Coronary artery (tissue), 2 donors: ENCODE measurements at regions not wholly inside any gene's neighbourhood (a gene's known extent, or its start where the extent isn't known, plus 50 kb on each side); places are given as distances from the start of the nearest gene placed in this dataset.
"Not testable (repeated sequence)": the region's sequence is repeated elsewhere in the genome, so short reads cannot be mapped to it uniquely, and the experiment has no call there.

Experiments
- DNase-seq: peaks from one replicate; pipeline ENCODE4 v3.0.0-alpha.2; 2017; ENCODE audit warnings: low spot score
- H3K27ac ChIP-seq, 2 donors: fragments of 200-600 bp; sonication (generic); one replicate each; pipeline ENCODE4 v1.5.1; 2016 to 2019
- H3K4me3 ChIP-seq: fragments of 200-600 bp; sonication (generic); 2 replicates; pipeline ENCODE4 v1.5.1; 2016; ENCODE audit warnings: mild to moderate bottlenecking, moderate library complexity
- CTCF ChIP-seq: fragments of 200-600 bp; sonication (generic); IDR thresholded peaks from one replicate; pipeline ENCODE4 v1.5.1; 2019; ENCODE audit warnings: antibody characterized with exemption

DNA sequence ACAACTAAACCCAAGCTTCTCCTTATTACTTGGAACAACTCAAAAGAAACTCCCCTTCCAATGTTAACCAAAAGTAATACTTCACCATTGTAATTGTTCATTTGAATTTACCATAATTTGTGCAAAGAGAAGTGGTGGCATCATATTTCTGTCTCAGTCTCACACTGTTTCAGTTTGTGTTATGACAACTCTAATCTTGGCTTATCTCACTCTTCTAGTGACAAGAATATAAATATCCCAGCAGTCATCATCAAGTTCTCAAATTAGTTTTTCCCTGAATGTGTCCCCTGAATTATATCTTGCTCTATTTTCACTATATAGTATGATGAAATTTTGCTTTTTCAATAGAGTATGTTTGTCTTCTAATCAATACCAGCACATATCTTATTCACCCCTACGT, 681.4 kb upstream of the PRR20A start:
- Histone ChIP-seq H3K4me3 (no peak overlapping the region), H3K27ac (no peak overlapping the region)
- no peak for TF ChIP-seq CTCF
- DNase-seq: no peak

- H3K27ac ChIP-seq: no peak overlapping the region
- no peak for TF ChIP-seq CTCF
- no peak overlapping the region for H3K4me3 ChIP-seq
- DNase-seq: no peak
These were observed 639.0 kb upstream of the PRR20A start for GRCh38 chr13:56501750-56502149.

DNA sequence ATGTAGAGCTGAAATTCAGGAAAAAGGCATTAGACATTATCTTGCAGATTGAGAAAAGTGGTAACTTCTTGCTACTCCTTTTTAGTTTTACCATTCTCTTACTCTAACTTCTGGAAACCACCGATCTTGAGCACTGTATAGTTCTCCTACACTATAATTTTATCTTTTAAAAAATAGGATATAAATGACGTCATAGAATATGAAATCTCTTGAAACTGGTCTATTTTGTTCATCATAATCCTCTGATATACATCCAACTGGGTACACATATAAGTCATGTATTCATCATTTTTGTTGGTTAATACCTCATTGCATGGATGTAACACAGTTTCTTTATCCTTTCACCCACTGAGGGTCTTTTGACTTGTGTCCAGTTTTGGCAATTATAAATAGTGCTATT, 629.9 kb upstream of the PRR20A start:
- Histone ChIP-seq H3K4me3 (no peak overlapping the region), H3K27ac (no peak overlapping the region)
- no peak for DNase-seq
- TF ChIP-seq CTCF: no peak

DNA sequence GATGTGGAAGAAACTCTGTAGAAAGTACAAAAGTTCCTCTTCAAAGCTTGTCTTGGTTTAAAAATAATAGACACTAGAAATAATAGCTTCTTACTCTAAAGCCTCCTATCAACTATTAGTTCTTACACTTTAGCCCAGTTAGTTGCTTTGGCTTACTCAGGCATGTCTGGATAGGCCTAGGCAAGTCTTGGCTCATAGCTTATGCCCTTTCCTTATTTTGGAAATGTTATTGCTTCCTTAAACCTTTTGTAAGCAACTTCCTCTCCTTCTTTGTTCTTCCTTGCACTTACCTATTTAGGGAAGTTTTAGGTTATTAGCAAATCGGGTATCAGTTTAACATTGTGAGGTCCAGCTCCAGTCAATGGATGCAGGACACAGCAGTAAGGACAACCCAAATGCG, 628.4 kb upstream of the PRR20A start:
- H3K27ac ChIP-seq, H3K4me3 ChIP-seq, DNase-seq: not testable (repeated sequence)

DNA sequence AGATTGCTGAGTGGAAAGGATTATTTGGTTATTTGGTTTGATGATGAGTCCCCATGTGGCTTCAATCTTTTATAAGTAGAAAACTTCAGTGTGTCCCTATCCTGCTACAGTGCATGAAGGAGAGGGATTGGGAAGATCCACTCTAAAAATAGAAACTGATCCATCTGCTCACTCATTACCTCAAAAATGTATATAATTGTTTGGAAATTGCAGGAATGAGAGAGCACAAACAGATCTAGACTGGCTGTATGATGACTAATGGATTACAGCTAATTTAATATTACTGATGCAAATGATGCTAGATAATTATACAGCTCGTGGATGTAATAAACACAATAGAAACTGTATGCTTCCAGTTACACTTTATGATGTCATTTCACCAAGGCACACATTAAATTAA, 625.3 kb upstream of the PRR20A start:
- no peak for TF ChIP-seq CTCF
- Histone ChIP-seq H3K27ac (no peak overlapping the region), H3K4me3 (no peak overlapping the region)
- no peak for DNase-seq

DNA sequence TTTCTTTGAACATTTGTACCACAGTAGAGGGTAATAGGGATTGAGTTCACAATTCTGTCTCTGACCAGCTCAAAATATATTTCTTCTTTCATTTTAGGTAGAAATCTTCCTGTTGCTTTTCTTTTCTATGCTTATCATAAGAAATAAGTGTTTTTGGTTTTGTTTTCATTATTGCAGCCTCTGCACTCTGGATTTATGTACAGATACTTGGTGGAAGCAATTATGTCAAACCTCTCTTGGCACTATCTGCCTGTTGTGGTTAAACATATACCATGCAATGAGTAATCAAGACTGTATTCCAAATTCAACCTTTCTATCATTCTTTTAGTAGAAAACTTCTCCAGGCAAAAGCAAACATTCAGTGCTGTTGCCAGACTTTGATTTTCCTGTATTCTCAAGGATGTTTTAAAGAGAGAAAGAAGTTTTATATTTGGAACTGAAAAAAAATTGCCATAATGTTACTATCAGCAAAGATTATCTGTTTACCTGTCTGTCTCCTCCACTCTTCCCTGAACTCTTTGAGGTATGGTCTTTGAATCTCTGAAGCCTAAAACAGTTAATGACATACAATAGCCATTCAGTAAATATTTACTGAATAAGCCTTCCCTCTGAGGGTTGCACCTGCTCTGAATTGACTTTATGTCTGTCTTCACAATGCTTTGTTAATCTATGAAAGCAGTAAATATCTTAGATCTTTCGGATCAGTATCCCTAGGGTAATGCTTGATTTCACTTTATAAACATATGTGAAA, 612.5 kb upstream of the PRR20A start:
- DNase-seq: no peak
- no peak for TF ChIP-seq CTCF

DNA sequence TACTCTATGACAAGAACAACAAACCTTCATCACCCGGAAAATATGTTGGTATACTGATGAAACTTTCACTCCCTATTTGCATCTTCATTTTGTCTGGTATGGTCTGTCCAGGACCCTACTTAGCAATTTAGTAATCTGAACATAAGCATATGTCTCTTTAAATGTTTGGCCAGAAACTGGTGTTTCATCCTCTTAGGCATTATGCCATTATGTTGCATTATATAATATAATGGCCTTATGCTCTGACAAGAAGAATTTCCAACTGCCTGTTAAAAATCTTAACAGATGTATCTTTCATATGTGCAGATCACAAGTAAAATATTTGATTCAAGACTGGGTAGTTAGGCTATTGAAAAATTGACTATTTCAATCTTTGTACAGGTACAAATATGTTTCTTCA, 610.6 kb upstream of the PRR20A start:
- Histone ChIP-seq H3K4me3 (no peak overlapping the region), H3K27ac (no peak overlapping the region)
- DNase-seq: no peak
- no peak for TF ChIP-seq CTCF

More for the DNA sequence above, 612.5 kb upstream of the PRR20A start:
- Histone ChIP-seq H3K27ac (no peak overlapping the region), H3K4me3 (no peak overlapping the region)

DNA sequence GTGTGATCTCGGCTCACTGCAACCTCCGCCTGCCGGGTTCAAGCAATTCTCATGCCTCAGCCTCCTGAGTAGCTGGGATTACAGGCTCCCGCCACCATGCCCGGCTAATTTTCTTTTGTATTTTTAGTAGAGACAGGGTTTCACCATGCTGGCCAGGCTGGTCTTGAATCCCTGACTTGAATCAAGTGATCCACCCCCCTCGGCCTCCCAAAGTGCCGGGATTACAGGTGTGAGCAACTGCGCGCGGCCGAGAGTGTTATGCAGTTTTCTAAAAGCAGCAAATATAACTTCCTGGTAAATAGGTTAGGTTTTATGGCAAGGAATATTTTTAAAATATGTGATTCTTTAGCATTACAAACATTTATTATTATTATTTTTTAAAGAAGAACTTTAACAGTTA, 592.8 kb upstream of the PRR20A start:
- H3K27ac ChIP-seq, H3K4me3 ChIP-seq, DNase-seq: not testable (repeated sequence)
